ES-I3 (cell line): ENCODE measurements at regions not wholly inside any gene's neighbourhood (a gene's known extent, or its start where the extent isn't known, plus 50 kb on each side); places are given as distances from the start of the nearest gene placed in this dataset.
"Not testable (repeated sequence)": the region's sequence is repeated elsewhere in the genome, so short reads cannot be mapped to it uniquely, and the experiment has no call there.

Experiments used
- H3K36me3 ChIP-seq: 2 replicates; pipeline ENCODE4 v1.6.1; 2013; ENCODE audit warnings: mild to moderate bottlenecking, low read length, control low read depth, moderate library complexity; ENCODE audit not compliant: insufficient read depth
- H3K4me1 ChIP-seq: 2 replicates; pipeline ENCODE4 v1.6.1; 2013; ENCODE audit warnings: mild to moderate bottlenecking, control low read depth, low read length; ENCODE audit not compliant: insufficient read depth
- H3K9ac ChIP-seq: 2 replicates; pipeline ENCODE4 v1.6.1; 2013; ENCODE audit warnings: low read depth, mild to moderate bottlenecking, low read length, moderate library complexity
- H3K9me3 ChIP-seq: 2 replicates; pipeline ENCODE4 v1.6.1; 2013; ENCODE audit warnings: mild to moderate bottlenecking, low read length, moderate library complexity; ENCODE audit not compliant: control insufficient read depth, insufficient read depth

DNA sequence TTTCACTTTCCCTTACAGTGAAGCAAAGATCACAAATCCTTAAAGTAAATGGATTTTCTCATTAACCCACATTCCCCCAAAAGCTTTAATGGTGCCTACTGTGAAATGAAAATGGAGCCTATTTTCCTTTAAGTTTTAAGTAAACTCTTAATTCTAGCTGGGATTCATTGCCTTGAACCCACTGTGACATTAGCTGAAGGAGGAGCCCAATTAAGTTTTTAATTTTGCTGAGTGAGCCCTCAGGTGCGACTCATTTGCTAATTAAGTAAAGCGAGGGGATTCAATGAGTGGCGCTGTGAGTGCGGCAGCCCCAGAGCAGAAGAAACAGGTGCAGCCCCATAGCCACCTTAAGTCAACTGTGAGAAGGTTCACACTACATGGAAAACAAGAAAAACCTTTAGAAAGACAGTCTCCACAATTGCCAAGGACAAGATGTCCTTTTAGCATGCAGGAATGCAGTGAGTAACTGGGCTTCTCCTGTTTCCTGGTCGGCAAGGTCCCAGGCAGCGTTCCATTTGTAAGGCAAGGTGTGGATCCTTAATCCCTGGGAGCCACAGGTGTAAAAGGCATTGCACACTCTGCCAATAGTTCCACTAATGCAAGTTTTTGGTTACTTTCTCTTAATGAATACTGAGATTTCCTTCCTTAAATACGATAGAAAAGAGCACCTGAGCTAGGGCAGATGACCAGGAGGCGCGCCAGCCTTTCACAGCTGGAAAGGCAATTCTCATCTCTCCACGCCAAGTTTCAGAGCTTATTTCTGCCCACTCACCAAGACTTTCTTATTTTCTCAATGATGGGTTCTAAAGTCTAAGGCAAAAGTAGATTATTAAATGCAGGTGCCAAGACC lies 87.7 kb downstream of the TMEM18 start:
- H3K4me1 ChIP-seq: peaks cover 7% of the 10 kb centered on the region
- H3K9ac ChIP-seq: no peak overlapping the region
- no peaks in the 10 kb centered on the region for H3K9me3 ChIP-seq
- H3K36me3 ChIP-seq: no peaks in the 10 kb centered on the region

DNA sequence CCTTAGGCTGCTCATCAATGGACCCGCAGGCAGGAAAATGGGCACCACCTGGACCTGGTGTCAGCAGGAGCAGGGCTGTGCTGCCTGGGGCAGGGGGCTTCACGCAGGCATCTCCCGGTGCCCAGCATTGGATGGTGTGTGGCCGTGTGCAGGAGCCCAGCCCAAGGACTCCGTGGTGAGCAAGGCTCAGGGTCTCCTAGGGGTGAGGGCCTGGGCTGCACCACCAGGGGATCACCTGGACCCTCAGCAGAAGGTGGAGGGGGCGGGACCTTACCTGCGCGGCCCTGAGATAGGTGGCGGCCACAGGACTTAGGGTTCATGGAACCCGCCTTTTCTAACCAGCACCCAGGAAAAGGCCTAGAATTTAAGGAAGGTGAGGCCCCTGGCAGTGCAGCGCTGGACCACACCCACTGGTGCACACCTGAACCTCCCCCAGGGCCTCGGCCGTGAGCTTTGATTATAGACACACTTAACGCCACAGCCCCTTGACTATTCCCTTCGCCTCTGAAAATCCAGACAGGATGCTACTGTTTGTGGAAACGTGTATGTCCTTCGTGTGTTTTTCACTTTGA lies 89.0 kb downstream of the TMEM18 start:
- peaks cover 7% of the 10 kb centered on the region for H3K4me1 ChIP-seq
- H3K9ac ChIP-seq: no peak overlapping the region
- no peaks in the 10 kb centered on the region for H3K36me3 ChIP-seq
- no peaks in the 10 kb centered on the region for H3K9me3 ChIP-seq

DNA sequence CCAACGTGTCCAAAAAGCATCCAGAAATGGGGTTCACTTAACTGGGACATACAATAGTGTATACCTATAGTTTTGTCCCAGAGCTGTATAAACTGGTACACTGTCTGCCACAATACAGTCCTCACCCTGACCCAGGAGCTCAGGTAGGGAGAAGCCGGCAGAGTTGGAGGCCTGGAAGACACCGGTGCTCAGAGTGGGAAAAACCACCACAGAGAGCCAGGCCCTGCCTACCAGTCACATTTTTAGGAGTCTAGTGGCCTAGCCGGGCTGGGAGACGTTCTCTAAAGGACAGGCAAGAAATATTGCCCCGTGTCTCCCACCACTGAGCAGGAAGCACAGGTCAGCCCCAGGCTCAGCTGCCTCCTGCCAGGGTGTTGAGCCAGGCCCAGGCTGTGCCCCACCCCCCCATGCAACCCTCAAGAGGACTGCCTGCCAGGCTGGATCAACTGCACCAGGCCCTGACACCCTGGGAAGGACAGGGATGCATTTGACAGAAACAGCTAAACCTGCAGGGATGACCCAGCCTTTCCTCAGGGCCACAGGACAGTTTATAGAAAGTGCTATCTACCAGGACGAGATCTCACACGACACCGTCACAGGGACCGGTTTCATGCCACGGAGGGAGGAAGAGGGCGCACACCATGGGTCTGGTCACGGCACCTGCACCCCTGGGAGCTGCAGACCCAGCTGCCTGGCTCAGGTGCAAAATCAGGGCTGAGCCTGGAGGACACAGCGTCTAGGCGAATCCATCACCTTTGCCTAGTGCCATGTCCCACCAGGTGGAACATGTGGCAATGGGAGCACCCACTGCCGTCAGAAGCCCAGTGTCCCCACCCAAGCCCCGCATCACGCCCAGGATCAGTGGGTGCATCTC lies 89.9 kb downstream of the TMEM18 start:
- Histone ChIP-seq H3K36me3 (no peaks in the 10 kb centered on the region), H3K9me3 (no peaks in the 10 kb centered on the region), H3K4me1 (peaks cover 7% of the 10 kb centered on the region), H3K9ac (no peak overlapping the region)

DNA sequence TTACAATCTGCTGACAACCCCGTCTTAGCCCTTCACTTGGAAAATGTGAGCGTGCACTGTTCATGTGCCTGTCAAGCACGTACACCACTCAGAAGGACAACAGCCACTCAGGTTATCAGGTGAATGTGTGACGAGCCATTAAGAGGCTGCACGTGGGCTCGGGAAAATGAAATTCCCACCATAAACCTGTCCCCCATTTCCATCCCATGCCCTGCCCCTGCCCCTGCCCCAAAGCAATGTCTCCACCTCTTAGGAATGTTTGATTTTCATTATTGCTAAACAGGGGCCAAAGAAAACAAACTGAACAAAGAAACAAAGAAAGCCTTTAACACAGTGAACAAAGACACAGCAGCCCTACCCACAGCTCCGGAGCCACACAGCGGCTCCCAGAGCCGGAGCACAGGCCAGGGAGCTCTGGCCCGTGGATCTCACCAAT lies 90.5 kb downstream of the TMEM18 start:
- Histone ChIP-seq H3K9ac (no peak overlapping the region), H3K4me1 (peaks cover 7% of the 10 kb centered on the region), H3K36me3 (no peaks in the 10 kb centered on the region), H3K9me3 (no peaks in the 10 kb centered on the region)

DNA sequence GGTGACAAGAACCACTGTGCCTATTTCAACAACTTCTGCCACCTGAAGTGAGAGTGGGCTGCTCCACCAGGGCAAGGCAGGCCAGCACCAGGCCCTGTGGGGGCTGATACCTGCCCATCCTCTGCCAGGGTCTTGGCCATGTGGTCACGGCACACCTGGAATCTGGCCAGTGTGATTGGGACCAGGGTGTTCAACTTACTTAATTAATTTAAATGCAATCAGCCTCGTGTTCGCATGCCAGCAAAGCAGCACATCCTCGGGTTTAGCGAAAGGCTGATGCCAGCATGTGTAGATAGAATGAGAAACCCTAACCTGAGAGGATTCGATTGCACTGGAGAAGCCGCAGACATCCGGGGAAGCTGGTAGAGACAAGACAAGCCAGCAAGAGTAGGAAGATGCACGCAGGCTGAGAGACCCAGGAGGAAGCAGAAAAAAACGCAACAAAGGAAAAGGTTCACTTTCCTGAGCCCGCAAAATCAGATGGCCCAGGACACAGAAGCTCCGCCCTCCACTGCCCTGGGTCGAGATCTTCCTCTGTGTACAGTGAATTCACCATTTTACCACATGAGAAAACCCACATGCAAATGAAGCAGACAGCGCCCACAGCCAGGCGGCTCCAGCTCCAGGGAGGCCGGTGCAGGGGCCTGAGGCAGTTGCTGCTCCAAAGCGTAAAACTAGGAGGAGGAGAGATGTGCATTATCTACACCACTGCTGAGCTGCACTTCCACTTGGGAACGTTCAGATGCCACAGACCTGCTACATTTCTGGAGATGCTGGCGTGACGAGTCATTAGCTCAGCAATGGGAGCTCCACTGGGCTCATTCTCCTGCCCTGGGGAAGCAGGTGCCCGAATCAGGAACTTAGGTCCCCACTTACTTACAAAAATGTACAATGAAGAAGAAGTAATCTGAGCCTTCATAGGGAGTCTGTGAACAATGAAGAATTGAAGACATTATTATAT lies 92.1 kb downstream of the TMEM18 start:
- Histone ChIP-seq H3K9ac (no peak overlapping the region), H3K4me1 (peaks cover 7% of the 10 kb centered on the region), H3K9me3 (no peaks in the 10 kb centered on the region), H3K36me3 (no peaks in the 10 kb centered on the region)

DNA sequence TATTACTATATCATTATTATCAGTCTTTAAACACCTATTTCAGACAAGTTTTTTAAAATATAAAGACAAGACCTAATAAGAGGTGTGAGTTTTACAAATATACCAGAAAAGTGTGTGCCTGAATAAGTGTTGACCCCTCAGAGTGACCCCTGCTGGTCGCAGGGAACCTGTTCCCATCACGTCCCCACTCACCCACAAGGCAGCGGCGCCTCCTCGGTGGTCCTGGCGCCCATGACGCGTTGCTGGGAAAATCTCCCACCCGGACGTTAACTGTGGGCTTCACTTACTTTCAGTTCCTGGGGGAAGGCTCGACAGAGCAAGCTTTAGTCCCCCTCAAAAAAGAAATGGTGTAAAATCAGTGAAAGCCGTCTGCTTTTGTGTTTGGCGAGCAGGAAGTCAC lies 93.5 kb downstream of the TMEM18 start:
- no peaks in the 10 kb centered on the region for H3K36me3 ChIP-seq
- H3K4me1 ChIP-seq: peaks cover 3% of the 10 kb centered on the region; the same call in 1 of the 2 replicates
- no peak overlapping the region for H3K9ac ChIP-seq
- H3K9me3 ChIP-seq: no peaks in the 10 kb centered on the region

DNA sequence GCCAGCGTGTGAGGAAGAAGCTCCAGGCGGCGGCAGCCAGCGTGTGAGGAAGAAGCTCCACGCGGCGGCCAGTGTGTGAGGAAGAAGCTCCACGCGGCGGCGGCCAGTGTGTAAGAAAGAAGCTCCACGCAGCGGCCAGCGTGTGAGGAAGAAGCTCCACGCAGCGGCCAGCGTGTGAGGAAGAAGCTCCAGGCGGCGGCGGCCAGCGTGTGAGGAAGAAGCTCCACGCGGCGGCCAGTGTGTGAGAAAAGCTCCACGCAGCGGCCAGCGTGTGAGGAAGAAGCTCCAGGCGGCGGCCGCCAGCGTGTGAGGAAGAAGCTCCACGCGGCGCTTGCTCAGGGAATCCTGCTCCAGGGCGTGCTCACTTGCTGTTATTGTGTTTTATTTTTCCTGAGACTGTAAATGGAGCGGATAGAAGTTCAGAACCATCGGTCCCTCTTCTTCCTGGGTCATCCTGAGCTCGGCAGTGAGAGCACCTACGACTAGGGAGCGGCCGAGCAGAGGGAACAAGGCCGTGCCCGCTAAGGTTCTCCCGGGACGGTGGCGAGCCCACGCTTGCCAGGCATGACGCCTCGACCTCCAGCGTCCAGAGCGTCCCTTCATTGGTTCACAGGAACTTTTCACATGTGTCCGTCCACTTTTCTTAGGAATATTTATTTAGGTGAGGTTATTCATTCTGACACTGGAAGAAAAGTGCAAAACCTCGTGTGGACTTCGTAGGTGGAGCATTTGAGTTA lies 94.2 kb downstream of the TMEM18 start:
- Histone ChIP-seq H3K9ac (no peak overlapping the region), H3K4me1 (peaks cover 3% of the 10 kb centered on the region; the same call in 1 of the 2 replicates), H3K9me3 (no peaks in the 10 kb centered on the region), H3K36me3 (no peaks in the 10 kb centered on the region)

DNA sequence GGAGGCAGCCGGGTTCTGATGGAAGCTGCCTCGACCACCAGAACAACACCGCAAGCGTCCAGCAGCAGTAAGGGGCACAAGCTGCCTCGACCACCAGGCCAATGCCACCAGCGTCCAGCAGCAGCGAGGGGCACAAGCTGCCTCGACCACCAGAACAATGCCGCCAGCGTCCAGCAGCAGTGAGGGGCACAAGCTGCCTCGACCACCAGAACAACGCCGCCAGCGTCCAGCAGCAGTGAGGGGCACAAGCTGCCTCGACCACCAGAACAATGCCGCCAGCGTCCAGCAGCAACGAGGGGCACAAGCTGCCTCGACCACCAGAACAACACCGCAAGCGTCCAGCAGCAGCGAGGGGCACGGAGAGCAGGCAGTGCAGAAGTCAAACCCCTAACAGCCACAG lies 94.9 kb downstream of the TMEM18 start:
- H3K4me1 ChIP-seq, H3K9ac ChIP-seq, H3K9me3 ChIP-seq, H3K36me3 ChIP-seq: not testable (repeated sequence)

DNA sequence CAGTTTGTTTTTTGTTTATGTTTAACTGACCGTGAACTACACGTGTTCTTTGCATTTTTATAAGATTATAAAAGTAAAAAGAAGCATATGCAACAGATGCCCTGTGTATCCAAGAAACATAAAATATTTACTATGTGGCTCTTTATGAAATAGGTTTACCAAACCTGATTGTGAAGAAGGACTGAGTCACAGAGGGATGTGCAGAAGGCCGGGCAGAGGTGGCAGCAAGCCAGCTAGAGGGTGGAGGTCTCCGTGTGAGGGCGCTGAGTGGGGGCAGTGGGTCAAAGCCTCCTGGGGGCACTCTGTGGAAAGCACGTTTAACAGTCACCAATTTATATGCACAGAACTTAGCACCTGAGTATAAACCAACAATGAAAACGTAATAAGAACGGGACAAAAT lies 97.2 kb downstream of the TMEM18 start:
- no peaks in the 10 kb centered on the region for H3K36me3 ChIP-seq
- no peaks in the 10 kb centered on the region for H3K4me1 ChIP-seq

DNA sequence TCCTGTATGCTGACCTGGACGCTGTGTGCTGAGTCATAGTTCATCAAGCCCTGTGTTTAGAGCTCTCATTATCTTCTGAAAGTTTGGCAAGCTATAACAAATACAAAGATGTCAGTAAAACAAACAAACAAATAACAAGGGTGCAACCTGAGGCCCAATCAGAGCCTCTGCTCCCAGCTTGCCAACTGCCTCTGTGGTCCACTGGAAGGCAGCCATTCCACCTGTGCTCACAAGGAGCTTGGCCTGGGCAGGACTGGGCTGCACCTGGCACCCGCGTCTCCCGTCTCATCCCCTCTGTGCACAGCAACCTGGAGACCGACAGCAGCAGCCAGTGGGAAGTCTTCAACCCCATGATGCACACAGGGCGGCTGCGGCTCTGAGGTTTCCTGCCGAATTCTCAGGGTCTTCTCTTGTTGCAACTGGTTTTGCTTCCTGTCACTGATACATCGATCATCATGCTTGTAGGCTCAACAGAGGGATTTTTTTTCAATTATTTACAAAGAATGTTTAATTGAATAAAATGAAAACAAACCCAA lies 97.8 kb downstream of the TMEM18 start:
- H3K4me1 ChIP-seq: no peaks in the 10 kb centered on the region
- no peak overlapping the region for H3K9ac ChIP-seq
- H3K36me3 ChIP-seq: no peaks in the 10 kb centered on the region
- no peaks in the 10 kb centered on the region for H3K9me3 ChIP-seq

More for the DNA sequence above, 97.2 kb downstream of the TMEM18 start:
- Histone ChIP-seq H3K9ac (no peak overlapping the region), H3K9me3 (no peaks in the 10 kb centered on the region)

DNA sequence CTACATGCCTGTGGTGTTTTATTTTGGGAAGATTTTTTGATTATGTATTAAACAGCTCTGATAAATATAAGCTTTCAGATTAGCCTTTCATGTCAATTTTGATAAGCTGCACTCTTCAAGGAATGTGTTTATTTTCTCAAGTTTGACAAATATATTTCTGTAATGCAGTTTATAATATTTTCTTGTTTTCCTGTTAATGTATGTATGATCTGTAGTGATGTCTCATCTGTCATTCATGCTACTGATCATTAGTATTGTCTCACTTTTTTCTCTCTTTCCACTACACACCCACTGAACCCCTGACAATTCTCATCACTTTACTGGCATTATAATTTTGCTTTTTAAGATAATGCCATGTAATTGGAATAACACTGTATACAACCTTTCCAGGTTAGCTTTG lies 100.9 kb downstream of the TMEM18 start:
- Histone ChIP-seq H3K4me1 (no peaks in the 10 kb centered on the region), H3K9me3 (no peaks in the 10 kb centered on the region), H3K9ac (no peak overlapping the region), H3K36me3 (no peaks in the 10 kb centered on the region)

DNA sequence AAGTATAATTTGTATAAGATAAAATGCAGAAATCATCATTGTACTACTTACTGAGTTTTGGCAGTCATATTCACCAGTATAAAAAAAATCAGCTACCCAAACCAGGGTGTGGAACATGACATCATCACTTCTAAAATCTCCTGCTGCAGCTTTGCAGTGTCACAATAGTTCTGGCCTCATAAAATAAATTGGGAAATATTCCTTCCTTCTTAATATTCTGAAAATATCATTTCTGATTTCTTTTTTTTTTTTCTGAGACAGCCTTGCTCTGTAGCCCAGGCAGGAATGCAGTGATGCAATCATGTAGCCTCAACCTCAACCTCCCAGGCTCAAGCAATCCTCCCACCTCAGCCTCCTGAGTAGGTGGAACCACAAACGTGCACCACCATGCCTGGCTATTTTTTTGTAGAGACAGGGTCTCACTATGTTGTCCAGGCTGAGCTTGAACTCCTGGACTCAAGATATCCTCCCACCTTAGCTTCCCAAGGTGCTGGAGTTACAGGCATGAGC lies 101.4 kb downstream of the TMEM18 start:
- Histone ChIP-seq H3K36me3 (no peaks in the 10 kb centered on the region), H3K4me1 (no peaks in the 10 kb centered on the region), H3K9ac (no peak overlapping the region), H3K9me3 (no peaks in the 10 kb centered on the region)
